IPS DF 6.9 (cell line): ENCODE measurements at regions not wholly inside any gene's neighbourhood (a gene's known extent, or its start where the extent isn't known, plus 50 kb on each side); places are given as distances from the start of the nearest gene placed in this dataset.
"Not testable (repeated sequence)": the region's sequence is repeated elsewhere in the genome, so short reads cannot be mapped to it uniquely, and the experiment has no call there.

Experiments
- DNase-seq: peaks from one replicate; pipeline ENCODE4 v3.0.0-alpha.2; 2013; ENCODE audit warnings: low read depth, low spot score
- H3K27ac ChIP-seq: one replicate; pipeline ENCODE4 v1.5.1; 2013; ENCODE audit warnings: low read length, control low read depth
- H3K27me3 ChIP-seq: 2 replicates; pipeline ENCODE4 v1.6.1; 2013; ENCODE audit warnings: mild to moderate bottlenecking, low read length; ENCODE audit not compliant: control insufficient read depth, insufficient read depth
- H3K36me3 ChIP-seq: 2 replicates; pipeline ENCODE4 v1.6.1; 2013; ENCODE audit warnings: low read length; ENCODE audit not compliant: control insufficient read depth, insufficient read depth
- H3K4me1 ChIP-seq: 2 replicates; pipeline ENCODE4 v1.6.1; 2013; ENCODE audit warnings: low read length; ENCODE audit not compliant: control insufficient read depth, insufficient read depth
- H3K4me3 ChIP-seq: 2 replicates; pipeline ENCODE4 v1.5.1; 2013; ENCODE audit warnings: mild to moderate bottlenecking, low read length
- H3K9me3 ChIP-seq: 2 replicates; pipeline ENCODE4 v1.6.1; 2013; ENCODE audit warnings: low read length, inconsistent platforms; ENCODE audit not compliant: control insufficient read depth, insufficient read depth
- WGBS: extraction: QIAGEN DNeasy Blood & Tissue Kit; methylation state at CpG from one replicate; pipeline ENCODE4 v1.1.7; 2013; ENCODE audit warnings: mixed read lengths, missing lambda C conversion rate; ENCODE audit not compliant: insufficient read length, insufficient coverage; 5-methylcytosine and 5-hydroxymethylcytosine counted together

- WGBS: no CpG with 5 or more reads among the region's 2 CpGs
- Histone ChIP-seq H3K4me3 (no peak overlapping the region), H3K4me1 (no peaks in the 10 kb centered on the region), H3K27ac (no peak overlapping the region), H3K9me3 (no peaks in the 10 kb centered on the region), H3K27me3 (no peaks in the 10 kb centered on the region), H3K36me3 (no peaks in the 10 kb centered on the region)
- DNase-seq: no peak
Observed at GRCh38 chr3:176275113-176275512, 922.2 kb downstream of the TBL1XR1 start.

- DNase-seq: no peak
- Histone ChIP-seq H3K4me3 (no peak overlapping the region), H3K27ac (no peak overlapping the region), H3K9me3 (no peaks in the 10 kb centered on the region), H3K27me3 (no peaks in the 10 kb centered on the region), H3K36me3 (no peaks in the 10 kb centered on the region), H3K4me1 (no peaks in the 10 kb centered on the region)
- WGBS: no CpG with 5 or more reads among the region's 5 CpGs
Observed at GRCh38 chr3:176274161-176274560, 923.1 kb downstream of the TBL1XR1 start.

GRCh38 chr3:176262071-176262470, 935.2 kb downstream of the TBL1XR1 start:
- no peaks in the 10 kb centered on the region for H3K4me1 ChIP-seq
- no CpG with 5 or more reads among the region's 8 CpGs for WGBS
- DNase-seq: no peak
- H3K36me3 ChIP-seq: 0 out of 2 replicates have a peak, but pooled peaks cover under 1% of the 10 kb centered on the region
- H3K27ac ChIP-seq: no peak overlapping the region
- no peaks in the 10 kb centered on the region for H3K27me3 ChIP-seq
- no peak overlapping the region for H3K4me3 ChIP-seq
- H3K9me3 ChIP-seq: no peaks in the 10 kb centered on the region

GRCh38 chr3:176247191-176247590, 950.1 kb downstream of the TBL1XR1 start:
- H3K4me3 ChIP-seq: no peak overlapping the region
- H3K36me3 ChIP-seq: no peaks in the 10 kb centered on the region
- DNase-seq: no peak
- WGBS: no CpG with 5 or more reads among the region's 3 CpGs
- no peak overlapping the region for H3K27ac ChIP-seq
- no peaks in the 10 kb centered on the region for H3K9me3 ChIP-seq
- no peaks in the 10 kb centered on the region for H3K27me3 ChIP-seq
- no peaks in the 10 kb centered on the region for H3K4me1 ChIP-seq

GRCh38 chr3:176219970-176220369, 977.3 kb downstream of the TBL1XR1 start:
- Histone ChIP-seq H3K27ac (no peak overlapping the region), H3K36me3 (no peaks in the 10 kb centered on the region), H3K9me3 (no peaks in the 10 kb centered on the region), H3K4me1 (peaks cover 2% of the 10 kb centered on the region; the same call in 1 of the 2 replicates), H3K4me3 (no peak overlapping the region), H3K27me3 (no peaks in the 10 kb centered on the region)
- peak; percentile 41 for DNase-seq
- WGBS: no CpG with 5 or more reads among the region's 4 CpGs

- Histone ChIP-seq H3K4me3 (no peak overlapping the region), H3K27me3 (no peaks in the 10 kb centered on the region), H3K9me3 (no peaks in the 10 kb centered on the region), H3K4me1 (no peaks in the 10 kb centered on the region), H3K36me3 (no peaks in the 10 kb centered on the region), H3K27ac (no peak overlapping the region)
- no CpG with 5 or more reads among the region's 1 CpG for WGBS
- DNase-seq: no peak
Observed at GRCh38 chr3:176214758-176215157, 982.5 kb downstream of the TBL1XR1 start.

- not testable (repeated sequence) for H3K27ac ChIP-seq, H3K9me3 ChIP-seq, H3K4me1 ChIP-seq, H3K27me3 ChIP-seq, H3K36me3 ChIP-seq, DNase-seq, H3K4me3 ChIP-seq
- no CpG with 5 or more reads among the region's 27 CpGs for WGBS
Observed at GRCh38 chr3:176213314-176213713, 984.0 kb downstream of the TBL1XR1 start.

- no peak for DNase-seq
- Histone ChIP-seq H3K4me1 (no peaks in the 10 kb centered on the region), H3K27ac (no peak overlapping the region), H3K9me3 (no peaks in the 10 kb centered on the region), H3K36me3 (no peaks in the 10 kb centered on the region), H3K27me3 (no peaks in the 10 kb centered on the region), H3K4me3 (no peak overlapping the region)
- no CpG with 5 or more reads among the region's 2 CpGs for WGBS
Observed at GRCh38 chr3:176208915-176209314, 988.4 kb downstream of the TBL1XR1 start.

- no CpG with 5 or more reads among the region's 1 CpG for WGBS
- Histone ChIP-seq H3K9me3 (no peaks in the 10 kb centered on the region), H3K4me3 (no peak overlapping the region), H3K27ac (no peak overlapping the region), H3K27me3 (no peaks in the 10 kb centered on the region), H3K4me1 (no peaks in the 10 kb centered on the region), H3K36me3 (no peaks in the 10 kb centered on the region)
- no peak for DNase-seq
Observed at GRCh38 chr3:176208283-176208682, 989.0 kb downstream of the TBL1XR1 start.

GRCh38 chr3:176206809-176207208, 990.5 kb downstream of the TBL1XR1 start:
- H3K27ac ChIP-seq: no peak overlapping the region
- no peak for DNase-seq
- no peaks in the 10 kb centered on the region for H3K36me3 ChIP-seq
- H3K9me3 ChIP-seq: no peaks in the 10 kb centered on the region
- H3K27me3 ChIP-seq: no peaks in the 10 kb centered on the region
- no peaks in the 10 kb centered on the region for H3K4me1 ChIP-seq
- H3K4me3 ChIP-seq: no peak overlapping the region
- no CpG with 5 or more reads among the region's 2 CpGs for WGBS

- WGBS: no CpG with 5 or more reads among the region's 2 CpGs
- no peak for DNase-seq
Observed at GRCh38 chr3:176202652-176203051, 994.6 kb downstream of the TBL1XR1 start.

More at GRCh38 chr3:176202652-176203051, 994.6 kb downstream of the TBL1XR1 start:
- Histone ChIP-seq H3K4me1 (no peaks in the 10 kb centered on the region), H3K4me3 (no peak overlapping the region), H3K27me3 (no peaks in the 10 kb centered on the region), H3K36me3 (no peaks in the 10 kb centered on the region), H3K9me3 (no peaks in the 10 kb centered on the region), H3K27ac (no peak overlapping the region)
